HEK293 (cell line): ENCODE measurements at regions not wholly inside any gene's neighbourhood (a gene's known extent, or its start where the extent isn't known, plus 50 kb on each side); places are given as distances from the start of the nearest gene placed in this dataset.

Experiments used
- CTCF ChIA-PET: fragments of 350-600 bp; formaldehyde crosslinking; extraction: SDS; loops from one replicate; lab custom pipeline; 2021; ENCODE audit warnings: antibody characterized with exemption; lab: Yijun Ruan, JAX
- POLR2A ChIA-PET: fragments of 300-600 bp; formaldehyde crosslinking; extraction: SDS; loops from one replicate; lab custom pipeline; 2020; ENCODE audit warnings: antibody characterized with exemption, inconsistent platforms; lab: Yijun Ruan, JAX
- H3K27ac ChIP-seq: fragments of 200-500 bp; sonication (Bioruptor generic); 2 replicates; pipeline ENCODE4 v1.5.1; 2014; ENCODE audit warnings: low read depth, low read length, control low read depth, inconsistent platforms; ENCODE audit errors: extremely low read depth
- H3K36me3 ChIP-seq, 2 experiments: fragments of 200-500 bp in 1 of 2; sonication (Bioruptor generic) in 1 of 2; 1 replicate in 1 of 2; 2 replicates in 1 of 2; pipeline ENCODE4 v1.5.1; 2014 to 2017; ENCODE audit warnings: inconsistent platforms in 2 of 2, low read length in 2 of 2; ENCODE audit not compliant: control insufficient read depth in 2 of 2, insufficient read depth in 1 of 2
- H3K4me1 ChIP-seq: fragments of 200-500 bp; sonication (Bioruptor generic); 2 replicates; pipeline ENCODE4 v1.5.1; 2014; ENCODE audit warnings: mild to moderate bottlenecking, low read length, inconsistent platforms; ENCODE audit not compliant: control insufficient read depth, insufficient read depth
- H3K4me3 ChIP-seq: 2 replicates; pipeline ENCODE4 v1.5.1; 2011; ENCODE audit warnings: low read depth, mild to moderate bottlenecking, control low read depth, low read length, moderate library complexity
- H3K9me3 ChIP-seq: fragments of 200-500 bp; sonication (Bioruptor generic); 2 replicates; pipeline ENCODE4 v1.5.1; 2014; ENCODE audit warnings: low read depth, low read length, inconsistent platforms; ENCODE audit not compliant: control insufficient read depth, insufficient read depth
- GLIS2 ChIP-seq: fragments of 450-650 bp; formaldehyde crosslinking; IDR thresholded peaks from 2 replicates; pipeline ENCODE4 v1.5.1; 2016; ENCODE audit warnings: missing biosample characterization, missing genetic modification characterization
- TSHZ1 ChIP-seq: fragments of 450-650 bp; formaldehyde crosslinking; IDR thresholded peaks from 2 replicates; pipeline ENCODE4 v1.5.1; 2016; ENCODE audit warnings: missing biosample characterization, missing genetic modification characterization, borderline replicate concordance
- ZBTB26 ChIP-seq: fragments of 450-650 bp; formaldehyde crosslinking; optimal IDR thresholded peaks from 2 replicates; pipeline ENCODE3; 2016; ENCODE audit warnings: missing biosample characterization, mild to moderate bottlenecking, missing genetic modification characterization
- ZBTB48 ChIP-seq: fragments of 450-650 bp; formaldehyde crosslinking; IDR thresholded peaks from 2 replicates; pipeline ENCODE4 v1.5.1; 2016; ENCODE audit warnings: missing biosample characterization, missing genetic modification characterization
- ZNF112 ChIP-seq: fragments of 450-650 bp; formaldehyde crosslinking; IDR thresholded peaks from 2 replicates; pipeline ENCODE4 v1.5.0; 2017; ENCODE audit warnings: missing biosample characterization, missing genetic modification characterization
- ZNF311 ChIP-seq: fragments of 450-650 bp; formaldehyde crosslinking; IDR thresholded peaks from 2 replicates; pipeline ENCODE4 v1.5.1; 2017; ENCODE audit warnings: missing biosample characterization, missing genetic modification characterization, borderline replicate concordance
- ZNF362 ChIP-seq: fragments of 450-650 bp; formaldehyde crosslinking; IDR thresholded peaks from 2 replicates; pipeline ENCODE4 v1.5.1; 2016; ENCODE audit warnings: missing biosample characterization, missing genetic modification characterization
- ZNF449 ChIP-seq: fragments of 450-650 bp; formaldehyde crosslinking; IDR thresholded peaks from 2 replicates; pipeline ENCODE4 v1.5.1; 2017; ENCODE audit warnings: missing biosample characterization, mild to moderate bottlenecking, missing genetic modification characterization, moderate library complexity
- ZNF488 ChIP-seq: fragments of 450-650 bp; formaldehyde crosslinking; IDR thresholded peaks from 2 replicates; pipeline ENCODE4 v1.5.1; 2016; ENCODE audit warnings: missing biosample characterization, missing genetic modification characterization
- ZNF530 ChIP-seq: fragments of 450-650 bp; formaldehyde crosslinking; IDR thresholded peaks from 2 replicates; pipeline ENCODE4 v1.5.1; 2016; ENCODE audit warnings: low read depth, missing biosample characterization, missing genetic modification characterization
- ZNF555 ChIP-seq: fragments of 450-650 bp; formaldehyde crosslinking; conservative IDR thresholded peaks from 2 replicates; pipeline ENCODE4 v1.5.1; 2017; ENCODE audit warnings: missing biosample characterization, mild to moderate bottlenecking, missing genetic modification characterization, inconsistent platforms
- ZNF664 ChIP-seq: fragments of 450-650 bp; formaldehyde crosslinking; IDR thresholded peaks from 2 replicates; pipeline ENCODE4 v1.5.1; 2016; ENCODE audit warnings: missing biosample characterization, missing genetic modification characterization
- ZNF701 ChIP-seq: fragments of 450-650 bp; formaldehyde crosslinking; IDR thresholded peaks from 2 replicates; pipeline ENCODE4 v1.5.1; 2016; ENCODE audit warnings: missing biosample characterization, missing genetic modification characterization
- ZNF837 ChIP-seq: fragments of 450-650 bp; formaldehyde crosslinking; IDR thresholded peaks from 2 replicates; pipeline ENCODE4 v1.5.1; 2016; ENCODE audit warnings: missing biosample characterization, missing genetic modification characterization
- ZNF843 ChIP-seq: fragments of 450-650 bp; formaldehyde crosslinking; IDR thresholded peaks from 2 replicates; pipeline ENCODE4 v1.5.1; 2016; ENCODE audit warnings: missing biosample characterization, missing genetic modification characterization
- ZSCAN18 ChIP-seq: fragments of 450-650 bp; formaldehyde crosslinking; IDR thresholded peaks from 2 replicates; pipeline ENCODE4 v1.5.1; 2016; ENCODE audit warnings: missing biosample characterization, missing genetic modification characterization
- ZSCAN23 ChIP-seq: fragments of 450-650 bp; formaldehyde crosslinking; IDR thresholded peaks from 2 replicates; pipeline ENCODE4 v1.5.1; 2016; ENCODE audit warnings: missing biosample characterization, missing genetic modification characterization

GRCh38 chr7:25927626-25927978 lies 224.4 kb upstream of the NFE2L3 start:
- Histone ChIP-seq H3K9me3 (no peaks in the 10 kb centered on the region), H3K36me3 (no peaks in the 10 kb centered on the region), H3K4me3 (no peak overlapping the region), H3K4me1 (no peaks in the 10 kb centered on the region), H3K27ac (no peak overlapping the region)
- POLR2A ChIA-PET: no interaction called here
- CTCF ChIA-PET: interaction anchor here (0.6 to 1.1 kb wide), 3 partner anchors 31 to 435 kb away, joined by 3 read pairs; no protein-coding TSS in a partner anchor
- no peak for TF ChIP-seq ZNF311 (tag by site-specific recombination)
- no peak for TF ChIP-seq ZSCAN23 (tag by site-specific recombination)
- no peak for TF ChIP-seq ZNF530 (tag by site-specific recombination)
- no peak for TF ChIP-seq ZBTB26
- TF ChIP-seq ZBTB48 (tag by site-specific recombination): no peak
- no peak for TF ChIP-seq TSHZ1 (tag by site-specific recombination)
- no peak for TF ChIP-seq ZNF488 (tag by site-specific recombination)
- no peak for TF ChIP-seq ZNF449 (tag by site-specific recombination)
- TF ChIP-seq ZNF701 (tag by site-specific recombination): no peak
- no peak for TF ChIP-seq ZNF112 (tag by site-specific recombination)
- no peak for TF ChIP-seq ZNF555 (tag by site-specific recombination)
- TF ChIP-seq ZNF664: no peak
- no peak for TF ChIP-seq ZNF837
- no peak for TF ChIP-seq ZNF843
- no peak for TF ChIP-seq ZNF362 (tag by site-specific recombination)
- no peak for TF ChIP-seq GLIS2
- TF ChIP-seq ZSCAN18: no peak
